OCI-LY7 (cell line): ENCODE measurements at regions not wholly inside any gene's neighbourhood (a gene's known extent, or its start where the extent isn't known, plus 50 kb on each side); places are given as distances from the start of the nearest gene placed in this dataset.

Experiments
- CTCF ChIP-seq: fragments of 200-600 bp; sonication (generic); conservative IDR thresholded peaks from 2 replicates; pipeline ENCODE4 v1.5.1; 2014; ENCODE audit warnings: mild to moderate bottlenecking, antibody characterized with exemption, low read length, moderate library complexity, mixed read lengths
- EZH2phosphoT487 ChIP-seq: fragments of 200-600 bp; sonication (generic); IDR thresholded peaks from 2 replicates; pipeline ENCODE4 v1.6.1; 2018; ENCODE audit warnings: low read depth, borderline replicate concordance, mild to moderate bottlenecking, mixed run types, antibody characterized with exemption, low read length, moderate library complexity, mixed read lengths

GRCh38 chrY:13615301-13615942, 88.3 kb upstream of the TMSB4Y start:
- TF ChIP-seq CTCF: no peak
- no peak for TF ChIP-seq EZH2phosphoT487
